CD4-positive, alpha-beta T cell treated with Interleukin-15 for 4 hours (primary cell): ENCODE measurements at regions not wholly inside any gene's neighbourhood (a gene's known extent, or its start where the extent isn't known, plus 50 kb on each side); places are given as distances from the start of the nearest gene placed in this dataset.
"Not testable (repeated sequence)": the region's sequence is repeated elsewhere in the genome, so short reads cannot be mapped to it uniquely, and the experiment has no call there.

ENCODE experiments used
- DNase-seq: peaks from one replicate; pipeline ENCODE4 v3.0.0-alpha.2; 2020; ENCODE audit warnings: low spot score

GRCh38 chr2:88396209-88396608, 56.3 kb downstream of the FOXI3 start:
- DNase-seq: no peak

- DNase-seq: no peak
These were observed 74.9 kb downstream of the FOXI3 start for GRCh38 chr2:88377641-88377991.

DNA sequence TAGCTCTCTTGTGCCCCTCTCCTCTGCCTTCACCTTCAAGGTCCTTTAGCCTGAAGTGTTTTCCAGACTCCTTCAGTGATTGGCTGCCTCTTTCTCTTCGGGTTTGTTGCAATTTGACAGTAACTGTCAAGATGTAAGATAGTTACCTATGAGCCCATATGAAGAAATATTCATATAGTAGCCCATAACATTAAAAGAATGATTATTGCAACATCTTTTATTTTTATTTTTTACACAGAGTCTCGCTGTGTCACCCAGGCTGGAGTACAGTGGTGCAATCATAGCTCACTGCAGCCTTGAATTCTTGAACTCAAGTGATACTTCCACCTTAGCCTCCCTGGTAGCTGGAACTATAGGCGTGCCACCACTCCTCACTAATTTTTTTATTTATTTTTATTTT, 80.5 kb downstream of the FOXI3 start:
- DNase-seq: no peak

DNA sequence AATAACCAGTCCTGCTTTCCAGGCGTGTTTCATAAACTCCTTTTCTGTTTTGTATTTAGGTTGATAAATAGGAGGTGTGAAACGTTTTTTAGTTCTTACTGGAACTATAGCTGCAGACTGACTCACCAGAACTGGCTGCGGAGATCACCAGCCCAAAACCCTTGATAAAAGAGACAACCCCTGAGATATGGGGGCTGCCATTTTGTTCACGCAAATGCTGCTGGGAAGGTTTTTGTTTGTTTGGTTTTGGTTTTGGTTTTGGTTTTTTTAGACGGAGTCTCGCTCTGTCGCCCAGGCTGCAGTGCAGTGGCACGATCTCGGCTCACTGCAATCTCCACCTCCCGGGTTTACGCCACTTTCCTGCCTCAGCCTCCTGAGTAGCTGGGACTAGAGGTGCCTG, 87.1 kb downstream of the FOXI3 start:
- not testable (repeated sequence) for DNase-seq

DNA sequence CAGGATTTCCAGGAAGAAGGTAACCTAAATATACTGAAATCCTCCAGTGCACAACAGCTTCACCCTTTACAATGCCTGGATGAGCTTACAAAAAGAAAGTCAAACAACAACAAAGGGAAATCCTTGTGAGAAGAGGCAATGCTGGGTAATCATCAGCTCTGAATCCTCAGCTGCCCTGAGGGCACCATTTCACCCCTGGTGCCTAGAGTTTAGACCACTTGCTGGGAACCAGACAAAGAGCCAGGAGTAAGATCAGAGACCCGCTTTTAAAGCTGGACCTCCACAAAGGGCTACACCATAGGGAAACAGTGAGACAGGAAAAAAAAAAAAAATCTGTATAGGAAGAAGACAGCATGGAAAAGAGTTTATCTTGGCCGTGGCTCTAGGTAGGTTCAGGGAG, 97.0 kb downstream of the FOXI3 start:
- no peak for DNase-seq

DNA sequence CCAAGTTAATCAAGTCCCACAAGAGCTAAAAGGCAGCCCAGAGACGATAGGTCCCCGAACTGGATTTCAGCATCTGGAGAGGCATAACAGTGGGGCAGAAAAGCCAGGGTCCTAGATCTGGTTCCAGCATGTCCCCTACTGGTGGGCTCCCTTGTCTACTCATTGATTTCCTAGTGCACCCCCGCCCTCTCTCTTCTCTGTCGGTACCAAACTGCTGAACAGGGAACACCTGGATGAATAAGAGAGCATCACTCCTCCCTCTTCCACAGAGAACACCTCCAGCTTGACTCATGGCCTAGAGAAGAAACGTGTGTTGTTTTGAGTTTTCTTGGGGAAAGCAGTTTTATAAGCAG, 101.3 kb downstream of the FOXI3 start:
- no peak for DNase-seq

DNA sequence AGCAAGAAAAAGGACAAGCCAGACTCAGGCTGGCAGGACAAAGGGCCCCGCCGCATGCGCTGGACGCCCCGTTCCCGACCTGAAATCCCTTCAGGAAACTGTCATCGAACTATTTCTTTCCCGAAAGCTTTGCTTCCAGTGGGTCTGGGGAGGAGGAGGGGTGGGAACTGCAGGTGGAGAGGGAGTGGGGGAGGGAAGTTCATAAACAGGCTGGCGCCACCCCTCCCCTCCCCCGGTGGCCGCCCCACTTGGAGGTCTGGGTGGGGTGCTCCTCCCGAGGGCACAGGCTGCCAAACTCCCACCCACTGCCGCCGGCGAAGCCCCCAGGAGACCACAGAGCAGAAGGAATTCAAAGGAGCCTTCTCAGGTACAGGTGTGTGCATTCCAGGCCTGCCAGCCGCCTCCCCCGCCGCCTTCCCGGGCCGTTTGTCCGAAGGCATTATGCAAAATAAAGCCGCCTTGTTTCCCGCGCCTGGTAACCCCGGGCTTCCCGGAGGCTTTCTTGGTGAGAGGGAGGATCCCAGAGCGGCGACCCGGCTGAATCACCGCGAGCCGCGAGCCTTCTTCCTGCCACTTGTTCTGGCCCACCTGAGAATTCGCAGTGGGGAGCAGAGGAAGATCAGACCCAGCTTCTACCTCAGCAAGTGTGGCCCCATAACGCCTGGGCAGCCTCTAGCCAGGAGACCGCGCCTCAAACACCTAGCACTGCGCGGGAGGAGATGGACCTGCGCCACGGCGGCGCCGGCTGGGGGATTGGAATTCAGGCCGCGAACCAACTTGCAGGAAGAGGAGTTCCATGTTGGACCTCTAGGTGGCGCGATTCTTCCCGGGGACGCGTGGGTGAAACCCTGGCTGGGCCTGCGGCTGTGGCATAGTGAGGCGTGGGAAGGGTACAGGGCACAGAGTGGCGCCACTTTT, 101.9 kb downstream of the FOXI3 start:
- DNase-seq: peak; percentile 61

GRCh38 chr2:88345842-88346241, 106.7 kb downstream of the FOXI3 start:
- no peak for DNase-seq

GRCh38 chr2:88342749-88343148, 109.7 kb downstream of the FOXI3 start:
- DNase-seq: no peak

DNA sequence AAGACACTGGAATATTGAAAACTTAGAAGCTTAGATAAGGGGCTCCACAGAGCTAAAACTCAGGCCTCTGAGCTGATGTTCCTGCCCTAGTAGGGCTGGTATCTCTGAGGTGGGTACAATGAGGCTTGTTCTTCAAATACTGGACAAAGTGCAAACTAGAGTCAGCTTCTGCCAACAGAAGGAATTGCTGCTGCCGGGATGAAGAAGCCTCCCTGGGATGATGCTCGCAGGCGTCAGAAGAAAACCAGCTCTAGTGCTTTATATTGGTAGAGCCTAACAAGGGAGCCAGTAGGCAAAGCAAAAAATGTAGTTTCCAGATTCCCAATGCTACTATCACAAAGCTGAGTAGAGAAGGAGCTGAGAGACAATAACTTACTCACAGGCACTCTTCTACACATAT, 118.1 kb downstream of the FOXI3 start:
- DNase-seq: no peak

- DNase-seq: no peak
These were observed 121.3 kb downstream of the FOXI3 start for GRCh38 chr2:88331239-88331638.

- no peak for DNase-seq
These were observed 122.5 kb downstream of the FOXI3 start for GRCh38 chr2:88329815-88330603.

- DNase-seq: no peak
These were observed 130.8 kb downstream of the FOXI3 start for GRCh38 chr2:88321449-88322248.

- no peak for DNase-seq
These were observed 132.3 kb downstream of the FOXI3 start for GRCh38 chr2:88320076-88320773.

GRCh38 chr2:88318956-88319330, 133.6 kb downstream of the FOXI3 start:
- no peak for DNase-seq

- no peak for DNase-seq
These were observed 134.2 kb downstream of the FOXI3 start for GRCh38 chr2:88318071-88318955.

DNA sequence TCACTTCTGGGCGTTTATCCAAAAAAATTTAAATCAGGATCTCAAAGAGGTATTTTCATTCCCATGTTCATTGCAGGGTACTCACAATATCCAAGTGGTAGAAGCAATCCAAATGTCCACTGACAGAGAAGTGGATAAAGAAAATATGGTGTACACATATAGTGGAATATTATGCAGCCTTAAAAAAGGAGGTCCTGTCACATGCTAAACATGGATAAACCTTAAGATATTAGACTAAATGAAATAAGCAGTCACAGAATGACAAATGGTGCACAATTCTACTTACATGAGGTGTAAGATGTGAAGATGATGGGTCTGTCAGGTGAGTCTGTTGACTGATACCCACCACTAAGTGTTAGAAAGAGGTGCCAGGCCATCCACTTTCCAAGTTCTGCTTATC, 140.6 kb downstream of the THNSL2 start:
- no peak for DNase-seq

- peak; percentile 8 for DNase-seq
These were observed 137.7 kb downstream of the THNSL2 start for GRCh38 chr2:88307817-88308216.

DNA sequence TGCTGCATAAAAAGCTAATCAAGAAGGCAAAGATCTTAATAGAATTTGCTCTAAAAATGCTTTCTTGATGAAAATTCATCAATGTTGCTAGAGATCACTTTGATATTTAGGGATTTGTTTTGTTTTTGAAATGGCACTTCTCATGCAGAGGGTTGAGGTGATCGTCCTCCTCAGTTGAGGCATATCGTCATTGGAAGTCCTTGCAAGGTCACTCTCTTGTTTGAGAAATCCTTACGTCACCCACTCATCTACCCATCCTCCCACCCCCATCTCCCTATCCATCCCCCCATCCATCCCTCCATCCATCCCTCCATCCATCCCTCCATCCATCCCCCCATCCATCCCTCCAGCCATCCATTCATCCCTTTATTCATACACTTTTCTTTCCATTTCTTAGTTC, 133.7 kb downstream of the THNSL2 start:
- DNase-seq: no peak

DNA sequence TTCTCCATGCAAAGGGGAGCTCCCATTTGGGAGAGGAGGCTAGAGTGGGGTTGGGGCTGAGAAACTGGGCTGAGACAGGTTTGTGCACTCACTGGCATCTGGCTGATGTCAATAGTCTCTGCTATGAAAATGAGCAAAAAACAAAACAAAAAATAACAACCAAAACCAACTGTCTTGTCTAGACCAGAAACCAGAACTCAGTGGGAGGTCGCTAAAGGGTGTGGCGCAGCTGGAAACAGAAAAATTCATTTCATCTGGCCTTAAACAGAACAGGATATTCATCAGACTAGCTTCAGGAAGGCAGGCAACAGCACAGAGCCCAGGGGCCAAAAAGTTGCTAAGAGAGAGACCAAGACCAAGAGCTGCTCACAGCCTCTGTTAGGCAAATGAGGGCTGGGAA, 126.1 kb downstream of the THNSL2 start:
- DNase-seq: no peak
